ENCODE measurements at regions not wholly inside any gene's neighbourhood (a gene's known extent, or its start where the extent isn't known, plus 50 kb on each side); places are given as distances from the start of the nearest gene placed in this dataset.

GRCh38 chr4:149187726-149188125 lies 627.9 kb downstream of the IQCM start:
- TF ChIP-seq ZBTB33 (IDR thresholded peaks at IDR 0.05) = no peak
- TF ChIP-seq CHD2 (IDR thresholded peaks at IDR 0.05; ENCODE audit: borderline replicate concordance, low read depth, low read length) = no peak
- no peak for TF ChIP-seq CTCF (IDR thresholded peaks at IDR 0.05 in 2 of 3, conservative IDR thresholded peaks at IDR 0.05 in 1 of 3; ENCODE audit: control insufficient read depth in 2 of 3, extremely low read depth in 1 of 3, insufficient read depth in 1 of 3, low read depth in 3 of 3, low read length in 3 of 3)
- TF ChIP-seq CEBPZ (IDR thresholded peaks at IDR 0.05; ENCODE audit: low read depth, low read length) = no peak
- TF ChIP-seq SRF (IDR thresholded peaks at IDR 0.05; ENCODE audit: low read depth in 2 of 2, low read length in 2 of 2) = no peak
- TF ChIP-seq IKZF2 (IDR thresholded peaks at IDR 0.05) = no peak
- TF ChIP-seq MAX (IDR thresholded peaks at IDR 0.05; ENCODE audit: low read depth, low read length) = no peak
- TF ChIP-seq CREM (IDR thresholded peaks at IDR 0.05; ENCODE audit: low read depth) = no peak
- TF ChIP-seq JUND (IDR thresholded peaks at IDR 0.05; ENCODE audit: low read depth, low read length) = no peak
- no peak for TF ChIP-seq NFIC (IDR thresholded peaks at IDR 0.05; ENCODE audit: low read depth, low read length)
- no peak for TF ChIP-seq CREB1 (IDR thresholded peaks at IDR 0.05; ENCODE audit: low read depth)
- TF ChIP-seq SP1 (IDR thresholded peaks at IDR 0.05; ENCODE audit: low read depth, low read length) = no peak
- TF ChIP-seq PBX3 (IDR thresholded peaks at IDR 0.05; ENCODE audit: insufficient replicate concordance, low read depth, low read length) = no peak
- no peak for TF ChIP-seq POLR2AphosphoS5 (IDR thresholded peaks at IDR 0.05; ENCODE audit: low read length)

Data from GM12878 (cell line).